ENCODE measurements at regions not wholly inside any gene's neighbourhood (a gene's known extent, or its start where the extent isn't known, plus 50 kb on each side); places are given as distances from the start of the nearest gene placed in this dataset.

DNA sequence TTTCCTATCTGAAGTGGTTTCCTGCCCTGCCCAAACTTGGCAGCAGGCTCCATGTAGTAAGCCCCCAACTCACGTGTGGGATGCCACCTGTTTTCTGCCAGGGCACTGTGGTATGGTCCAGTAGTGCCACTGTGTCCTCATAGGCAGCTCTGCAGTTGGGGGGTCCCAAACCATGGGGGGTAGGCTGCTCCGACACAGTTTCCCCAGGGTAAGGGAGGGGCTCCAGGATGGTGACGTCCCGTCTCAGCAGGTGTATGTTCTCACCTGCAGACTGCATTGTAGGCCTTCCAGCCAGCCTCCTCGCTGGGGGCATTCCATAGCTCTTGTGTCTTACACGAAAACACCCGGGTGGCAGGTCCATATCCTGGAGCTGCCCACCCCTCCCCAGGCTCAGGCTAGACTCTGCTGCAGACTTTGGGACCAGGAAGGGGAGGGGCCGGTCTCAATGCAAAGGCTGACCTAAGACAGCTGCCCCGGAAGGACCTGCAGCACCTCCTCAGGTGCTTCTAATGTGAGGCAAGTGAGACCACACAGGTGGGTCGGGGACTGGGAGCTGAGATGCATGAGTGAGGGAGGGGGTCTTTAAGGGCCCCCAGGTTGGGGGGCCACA lies 330.5 kb upstream of the IRX4 start:
- TF ChIP-seq, protein P1, sequence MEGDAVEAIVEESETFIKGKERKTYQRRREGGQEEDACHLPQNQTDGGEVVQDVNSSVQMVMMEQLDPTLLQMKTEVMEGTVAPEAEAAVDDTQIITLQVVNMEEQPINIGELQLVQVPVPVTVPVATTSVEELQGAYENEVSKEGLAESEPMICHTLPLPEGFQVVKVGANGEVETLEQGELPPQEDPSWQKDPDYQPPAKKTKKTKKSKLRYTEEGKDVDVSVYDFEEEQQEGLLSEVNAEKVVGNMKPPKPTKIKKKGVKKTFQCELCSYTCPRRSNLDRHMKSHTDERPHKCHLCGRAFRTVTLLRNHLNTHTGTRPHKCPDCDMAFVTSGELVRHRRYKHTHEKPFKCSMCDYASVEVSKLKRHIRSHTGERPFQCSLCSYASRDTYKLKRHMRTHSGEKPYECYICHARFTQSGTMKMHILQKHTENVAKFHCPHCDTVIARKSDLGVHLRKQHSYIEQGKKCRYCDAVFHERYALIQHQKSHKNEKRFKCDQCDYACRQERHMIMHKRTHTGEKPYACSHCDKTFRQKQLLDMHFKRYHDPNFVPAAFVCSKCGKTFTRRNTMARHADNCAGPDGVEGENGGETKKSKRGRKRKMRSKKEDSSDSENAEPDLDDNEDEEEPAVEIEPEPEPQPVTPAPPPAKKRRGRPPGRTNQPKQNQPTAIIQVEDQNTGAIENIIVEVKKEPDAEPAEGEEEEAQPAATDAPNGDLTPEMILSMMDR (IDR thresholded peaks at IDR 0.05) = no peak
- H3K27ac ChIP-seq = no peak overlapping the region

DNA sequence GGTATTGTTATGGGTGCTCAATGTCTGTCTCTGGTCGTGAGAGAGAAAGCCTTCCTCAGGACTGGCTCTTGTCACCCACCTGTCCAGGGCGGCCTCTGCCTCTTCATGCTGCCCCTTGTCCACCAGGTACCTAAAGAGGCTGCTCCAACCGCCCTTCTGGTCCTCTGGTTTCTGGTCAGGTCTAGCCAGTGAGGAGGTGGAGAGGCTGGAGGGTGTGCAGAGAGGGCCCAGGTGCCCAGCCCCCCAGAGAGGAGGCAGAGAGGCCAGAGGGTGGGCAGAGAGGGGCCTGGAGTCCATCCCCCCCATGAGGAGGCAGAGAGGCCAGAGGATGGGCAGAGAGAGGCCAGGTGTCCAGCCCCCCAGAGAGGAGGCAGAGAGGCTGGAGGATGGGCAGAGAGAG lies 329.8 kb upstream of the IRX4 start:
- no peak overlapping the region for H3K27ac ChIP-seq
- no peak for TF ChIP-seq ZFX (IDR thresholded peaks at IDR 0.05; ENCODE audit: borderline replicate concordance)
- TF ChIP-seq, protein P1 (IDR thresholded peaks at IDR 0.05) = no peak

DNA sequence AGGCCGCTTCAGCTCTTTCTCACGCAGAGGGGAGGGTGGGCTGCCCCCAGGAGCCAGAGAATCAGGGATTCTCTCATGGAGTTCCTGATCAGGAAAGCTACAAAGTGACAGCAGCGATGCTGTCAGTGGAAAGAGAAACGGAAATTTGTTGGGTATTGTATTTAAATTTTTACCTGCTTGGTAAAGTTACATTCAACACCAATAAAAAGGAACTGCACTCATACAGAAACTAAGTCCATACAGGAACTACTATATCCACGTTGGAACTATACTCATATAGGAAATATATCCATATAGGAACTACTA lies 325.5 kb upstream of the IRX4 start:
- H3K27ac ChIP-seq = no peak overlapping the region
- no peak for TF ChIP-seq ZFX (IDR thresholded peaks at IDR 0.05; ENCODE audit: borderline replicate concordance)
- TF ChIP-seq, protein P1 (IDR thresholded peaks at IDR 0.05) = no peak; the same call in none of the 2 replicates

GRCh38 chr5:2207416-2208238 lies 324.9 kb upstream of the IRX4 start:
- no peak overlapping the region for H3K27ac ChIP-seq
- TF ChIP-seq, protein P1 (IDR thresholded peaks at IDR 0.05) = peak; percentile 59
- TF ChIP-seq ZFX (IDR thresholded peaks at IDR 0.05; ENCODE audit: borderline replicate concordance) = no peak

GRCh38 chr5:2207109-2207399 lies 324.3 kb upstream of the IRX4 start:
- no peak for TF ChIP-seq ZFX (IDR thresholded peaks at IDR 0.05; ENCODE audit: borderline replicate concordance)

DNA sequence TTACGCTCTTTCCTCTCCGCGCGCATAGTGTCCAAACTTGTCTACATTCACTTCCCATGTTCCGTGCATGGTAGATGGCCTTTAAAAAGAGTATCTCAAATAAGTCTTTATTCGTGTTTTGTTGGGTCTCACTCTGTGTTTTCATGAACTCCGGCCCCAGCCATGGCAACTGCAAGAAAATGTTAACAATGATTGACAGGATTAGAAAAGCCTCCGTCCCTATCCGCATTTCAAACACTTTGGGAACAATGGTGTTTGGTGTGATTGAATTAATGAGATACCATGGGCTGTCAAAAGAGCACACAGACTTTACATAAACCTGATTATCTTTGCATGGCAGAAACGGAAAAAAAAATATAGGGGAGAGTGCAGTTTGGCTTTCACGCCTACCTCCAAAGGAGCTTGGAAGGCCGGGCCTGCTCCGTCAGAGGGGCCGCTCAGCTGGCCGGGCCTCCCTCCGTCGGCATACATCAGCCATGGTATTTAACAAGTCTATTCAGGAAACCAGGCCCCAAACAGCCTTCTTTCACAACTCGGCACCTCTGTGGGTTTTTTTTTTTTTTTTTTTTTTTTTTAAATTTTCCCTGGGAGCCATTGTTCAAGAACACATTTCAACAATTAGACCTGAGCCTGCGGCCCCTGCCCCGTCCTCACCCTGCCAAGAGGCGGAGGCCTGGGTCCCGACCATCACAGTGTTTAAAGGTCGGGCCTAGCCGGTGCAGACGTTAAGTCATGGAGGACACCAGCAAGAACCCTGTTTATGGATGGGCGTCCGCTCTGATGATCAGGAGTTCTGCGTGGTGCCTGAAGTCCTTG lies 323.8 kb upstream of the IRX4 start:
- TF ChIP-seq, protein P1 (IDR thresholded peaks at IDR 0.05) = no peak
- no peak for TF ChIP-seq ZFX (IDR thresholded peaks at IDR 0.05; ENCODE audit: borderline replicate concordance)
- H3K27ac ChIP-seq = no peak overlapping the region

More at GRCh38 chr5:2207109-2207399, 324.3 kb upstream of the IRX4 start:
- H3K27ac ChIP-seq = no peak overlapping the region

DNA sequence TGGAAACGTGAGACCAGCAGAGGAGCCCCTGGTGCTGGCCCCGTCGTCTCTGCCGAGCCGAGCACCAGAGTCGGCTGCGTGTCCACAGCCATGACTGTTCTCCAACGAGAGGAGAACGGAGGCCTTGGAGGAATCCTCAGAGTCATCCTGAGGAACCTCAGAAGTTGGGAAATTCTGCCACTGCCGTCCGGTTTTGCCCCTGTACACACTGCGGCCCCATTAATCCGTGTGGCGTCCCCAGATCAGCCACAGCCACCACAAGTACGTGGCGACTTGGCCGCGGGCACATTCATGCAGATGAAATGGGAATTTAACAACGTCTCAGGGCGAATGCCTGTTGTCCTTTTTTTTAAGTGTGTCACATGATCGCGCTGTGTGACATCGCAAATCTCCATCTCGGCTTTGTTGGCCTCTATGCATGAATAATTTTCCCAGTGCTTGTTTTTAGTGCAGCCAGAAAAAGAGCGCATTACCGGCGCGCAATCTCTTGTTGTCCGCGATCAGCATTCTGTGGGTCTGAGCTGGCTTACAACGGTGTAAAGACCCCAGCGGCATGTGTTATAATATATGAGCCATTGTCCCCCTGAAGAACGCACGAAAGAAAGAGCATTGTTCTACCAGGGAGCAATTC lies 323.0 kb upstream of the IRX4 start:
- H3K27ac ChIP-seq = no peak overlapping the region
- TF ChIP-seq ZFX (IDR thresholded peaks at IDR 0.05; ENCODE audit: borderline replicate concordance) = no peak
- TF ChIP-seq, protein P1 (IDR thresholded peaks at IDR 0.05) = no peak
